H1 (cell line): ENCODE measurements at regions not wholly inside any gene's neighbourhood (a gene's known extent, or its start where the extent isn't known, plus 50 kb on each side); places are given as distances from the start of the nearest gene placed in this dataset.

Experiments used
- CTCF ChIA-PET: fragments of 300-600 bp; sonication (Branson Sonifier 250); formaldehyde crosslinking; loops from one replicate; lab custom pipeline; 2021; ENCODE audit not compliant: partially characterized antibody; lab: Charles Lee
- POLR2A ChIA-PET: fragments of 300-600 bp; sonication (Branson Sonifier 250); formaldehyde crosslinking; loops from one replicate; lab custom pipeline; 2021; ENCODE audit warnings: inconsistent platforms; ENCODE audit not compliant: partially characterized antibody; lab: Charles Lee
- DNase-seq, 2 experiments: peaks; one replicate each; pipeline versions ENCODE4 v3.0.0 to v3.0.0-alpha.2; 2010 to 2022; ENCODE audit warnings: low spot score in 2 of 2, low read depth in 1 of 2, mixed read lengths in 1 of 2
- FAIRE-seq: peaks from 2 replicates; lab custom pipeline; 2011; peaks lifted over from hg19 to GRCh38; lab: Jason Lieb, UNC
- H2AFZ ChIP-seq: 2 replicates; pipeline ENCODE4 v1.8.1; 2012; ENCODE audit warnings: low read length, inconsistent platforms
- H2AK5ac ChIP-seq: 2 replicates; pipeline ENCODE4 v1.6.1; 2013; ENCODE audit warnings: low read depth, low read length
- H2BK120ac ChIP-seq: replicated peaks from 2 replicates; pipeline ENCODE3; 2013; ENCODE audit warnings: low read depth, low read length, inconsistent platforms
- H2BK12ac ChIP-seq: 2 replicates; pipeline ENCODE4 v1.6.1; 2013; ENCODE audit warnings: low read depth, low read length
- H2BK15ac ChIP-seq: 2 replicates; pipeline ENCODE4 v1.6.1; 2013; ENCODE audit warnings: low read length
- H2BK20ac ChIP-seq: 2 replicates; pipeline ENCODE4 v1.6.1; 2013; ENCODE audit warnings: low read length
- H2BK5ac ChIP-seq: 2 replicates; pipeline ENCODE4 v1.6.1; 2013; ENCODE audit warnings: low read depth, low read length
- H3K14ac ChIP-seq: 2 replicates; pipeline ENCODE4 v1.6.1; 2013; ENCODE audit warnings: inconsistent platforms; ENCODE audit not compliant: insufficient read length
- H3K18ac ChIP-seq: 2 replicates; pipeline ENCODE4 v1.6.1; 2013; ENCODE audit warnings: low read length; ENCODE audit errors: extremely low read depth
- H3K23ac ChIP-seq: 2 replicates; pipeline ENCODE4 v1.6.1; 2013; ENCODE audit warnings: inconsistent platforms; ENCODE audit not compliant: insufficient read length
- H3K23me2 ChIP-seq: 2 replicates; pipeline ENCODE4 v1.6.1; 2013; ENCODE audit warnings: low read depth, low read length
- H3K27ac ChIP-seq: 2 replicates; pipeline ENCODE4 v1.6.1; 2011; ENCODE audit warnings: low read depth, low read length, inconsistent platforms
- H3K27me3 ChIP-seq, 4 experiments: replicated peaks in 1 of 4; 1 replicate in 1 of 4; 2 replicates in 3 of 4; pipeline versions ENCODE4 v1.6.1 to v1.8.1; 2011 to 2013; ENCODE audit warnings: low read length in 3 of 4, mild to moderate bottlenecking in 3 of 4, inconsistent platforms in 2 of 4, mixed read lengths in 2 of 4, moderate library complexity in 1 of 4; ENCODE audit not compliant: control insufficient read depth in 3 of 4, insufficient read depth in 3 of 4; ENCODE audit errors: extremely low read depth in 1 of 4
- H3K36me3 ChIP-seq, 4 experiments: 2 replicates each; pipeline versions ENCODE4 v1.6.1 to v1.8.1; 2011 to 2013; ENCODE audit warnings: mild to moderate bottlenecking in 4 of 4, low read length in 3 of 4, moderate library complexity in 2 of 4, control low read depth in 1 of 4, inconsistent platforms in 1 of 4; ENCODE audit not compliant: insufficient read depth in 4 of 4, control insufficient read depth in 2 of 4
- H3K4ac ChIP-seq: replicated peaks from 2 replicates; pipeline ENCODE3; 2013; ENCODE audit warnings: low read length, low read depth, mixed read lengths, inconsistent platforms; ENCODE audit not compliant: insufficient read length
- H3K4me1 ChIP-seq, 4 experiments: replicated peaks in 1 of 4; 1 replicate in 1 of 4; 2 replicates in 3 of 4; pipeline versions ENCODE4 v1.6.1 to v1.8.1; 2011 to 2013; ENCODE audit warnings: low read length in 3 of 4, inconsistent platforms in 2 of 4, mixed read lengths in 1 of 4; ENCODE audit not compliant: insufficient read depth in 4 of 4, control insufficient read depth in 3 of 4
- H3K4me2 ChIP-seq, 2 experiments: 2 replicates each; pipeline versions ENCODE4 v1.6.1 to v1.8.1; 2011 to 2013; ENCODE audit warnings: low read depth in 2 of 2, low read length in 2 of 2, control low read depth in 1 of 2, inconsistent platforms in 1 of 2, mild to moderate bottlenecking in 1 of 2; ENCODE audit not compliant: insufficient read depth in 1 of 2
- H3K4me3 ChIP-seq, 4 experiments: fragments of 200-600, 300-600 bp in 1 of 4; sonication (generic), shearing (Covaris generic), sonication (Bioruptor Twin) in 1 of 4; 2 replicates each; pipeline versions ENCODE4 v1.5.1 to v1.8.1; 2011 to 2016; ENCODE audit warnings: low read length in 4 of 4, low read depth in 3 of 4, control low read depth in 2 of 4, inconsistent platforms in 2 of 4, mild to moderate bottlenecking in 2 of 4, mixed read lengths in 1 of 4, moderate library complexity in 1 of 4; ENCODE audit not compliant: insufficient read depth in 2 of 4; ENCODE audit errors: extremely low read depth in 1 of 4
- H3K56ac ChIP-seq: replicated peaks from 2 replicates; pipeline ENCODE3; 2013; ENCODE audit warnings: low read depth, mild to moderate bottlenecking, mixed read lengths, low read length, inconsistent platforms; ENCODE audit not compliant: insufficient read length
- H3K79me1 ChIP-seq: 2 replicates; pipeline ENCODE4 v1.6.1; 2013; ENCODE audit warnings: low read depth, low read length, control low read depth
- H3K79me2 ChIP-seq, 2 experiments: 2 replicates each; pipeline versions ENCODE4 v1.6.1 to v1.8.1; 2012 to 2013; ENCODE audit warnings: low read length in 2 of 2, mild to moderate bottlenecking in 2 of 2, inconsistent platforms in 1 of 2; ENCODE audit not compliant: insufficient read depth in 2 of 2, control insufficient read depth in 1 of 2
- H3K9ac ChIP-seq, 4 experiments: replicated peaks in 1 of 4; 1 replicate in 1 of 4; 2 replicates in 3 of 4; pipeline versions ENCODE4 v1.6.1 to v1.8.1; 2011 to 2013; ENCODE audit warnings: low read depth in 3 of 4, low read length in 3 of 4, control low read depth in 2 of 4, mild to moderate bottlenecking in 2 of 4, moderate library complexity in 2 of 4, inconsistent platforms in 1 of 4; ENCODE audit errors: extremely low read depth in 1 of 4
- H3K9me3 ChIP-seq, 2 experiments: 2 replicates each; pipeline versions ENCODE4 v1.6.1 to v1.8.1; 2012 to 2013; ENCODE audit warnings: mild to moderate bottlenecking in 2 of 2, moderate library complexity in 2 of 2, control low read depth in 1 of 2, inconsistent platforms in 1 of 2, low read depth in 1 of 2, low read length in 1 of 2, mixed read lengths in 1 of 2; ENCODE audit not compliant: insufficient read depth in 2 of 2
- H4K20me1 ChIP-seq, 2 experiments: replicated peaks in 1 of 2; 2 replicates each; pipeline versions ENCODE3 to v1.8.1; 2011 to 2013; ENCODE audit warnings: inconsistent platforms in 2 of 2, low read length in 2 of 2, mild to moderate bottlenecking in 1 of 2; ENCODE audit not compliant: insufficient read depth in 2 of 2, control insufficient read depth in 1 of 2
- H4K5ac ChIP-seq: 2 replicates; pipeline ENCODE4 v1.6.1; 2013; ENCODE audit warnings: low read length, low read depth, mixed read lengths, inconsistent platforms; ENCODE audit not compliant: insufficient read length
- H4K8ac ChIP-seq: 2 replicates; pipeline ENCODE4 v1.8.0; 2013; ENCODE audit warnings: mild to moderate bottlenecking, moderate library complexity, low read length, inconsistent platforms; ENCODE audit not compliant: insufficient read depth; ENCODE audit errors: extremely low read depth
- H4K91ac ChIP-seq: replicated peaks from 2 replicates; pipeline ENCODE3; 2013; ENCODE audit warnings: low read length, mixed read lengths, inconsistent platforms; ENCODE audit not compliant: insufficient read length
- POU5F1 ChIP-seq: IDR thresholded peaks from 2 replicates; pipeline ENCODE4 v1.6.1; 2011; ENCODE audit warnings: low read depth, mild to moderate bottlenecking, low read length, moderate library complexity
- WGBS, 2 experiments: shearing (Covaris generic) in 1 of 2; methylation state at CpG; one replicate each; pipeline versions ENCODE4 v1.1.6 to v1.1.7; 2013 to 2015; ENCODE audit warnings: low lambda C conversion rate in 2 of 2, mixed read lengths in 2 of 2, inconsistent platforms in 1 of 2, low coverage in 1 of 2, missing lambda C conversion rate in 1 of 2; ENCODE audit not compliant: insufficient replicate concordance in 2 of 2, insufficient coverage in 1 of 2, insufficient read length in 1 of 2; ENCODE audit errors: extremely low coverage in 1 of 2, missing lambda C conversion rate in 1 of 2; 5-methylcytosine and 5-hydroxymethylcytosine counted together

- no peak overlapping the region for H2BK12ac ChIP-seq
- no peak overlapping the region for H3K18ac ChIP-seq
- POLR2A ChIA-PET = no interaction called here
- no peaks in the 10 kb centered on the region for H4K20me1 ChIP-seq
- no peak overlapping the region for H3K56ac ChIP-seq
- H3K79me2 ChIP-seq = no peaks in the 10 kb centered on the region
- H3K27me3 ChIP-seq = no peaks in the 10 kb centered on the region
- H3K14ac ChIP-seq = no peak overlapping the region
- H3K4me1 ChIP-seq = no peaks in the 10 kb centered on the region
- H3K4ac ChIP-seq = no peak overlapping the region
- no peak overlapping the region for H2AK5ac ChIP-seq
- peaks cover 31 to 42% of the 10 kb centered on the region in 2 experiments for H3K9me3 ChIP-seq
- H3K23me2 ChIP-seq = no peaks in the 10 kb centered on the region
- TF ChIP-seq POU5F1 = no peak
- no peak overlapping the region for H3K27ac ChIP-seq
- 82% methylated on average over 4 of the region's 4 CpGs; no CpG with 5 or more reads in 1 of the 2 experiments for WGBS, 2 experiments
- no peak overlapping the region for H2BK15ac ChIP-seq
- CTCF ChIA-PET = no interaction called here
- H3K4me3 ChIP-seq = no peak overlapping the region
- FAIRE-seq = no peak
- H2BK120ac ChIP-seq = no peak overlapping the region
- H2BK5ac ChIP-seq = no peak overlapping the region
- H4K8ac ChIP-seq = no peak overlapping the region
- no peak overlapping the region for H3K4me2 ChIP-seq
- H2AFZ ChIP-seq = no peak overlapping the region
- H3K23ac ChIP-seq = no peak overlapping the region
- no peak for DNase-seq
- no peak overlapping the region for H3K9ac ChIP-seq
- H2BK20ac ChIP-seq = no peak overlapping the region
- H3K36me3 ChIP-seq = no peaks in the 10 kb centered on the region
- no peak overlapping the region for H4K91ac ChIP-seq
- no peak overlapping the region for H4K5ac ChIP-seq
- no peaks in the 10 kb centered on the region for H3K79me1 ChIP-seq
These were observed 188.7 kb downstream of the RPAP3 start for GRCh38 chr12:47517122-47517521.
